ENCODE measurements at regions not wholly inside any gene's neighbourhood (a gene's known extent, or its start where the extent isn't known, plus 50 kb on each side); places are given as distances from the start of the nearest gene placed in this dataset.

- TF ChIP-seq TCFL5 (CRISPR knock-in tag; conservative IDR thresholded peaks at IDR 0.05) (no peak), TBP (optimal IDR thresholded peaks at IDR 0.05; ENCODE audit: low read depth, low read length) (no peak), PRPF4 (IDR thresholded peaks at IDR 0.05; ENCODE audit: insufficient read depth, low read depth, low read length, poor library complexity, severe bottlenecking) (no peak), ZNF174 (CRISPR knock-in tag; IDR thresholded peaks at IDR 0.05) (no peak), PHF20 (IDR thresholded peaks at IDR 0.05; ENCODE audit: partially characterized antibody) (no peak), ATF3 (IDR thresholded peaks at IDR 0.05) (no peak), ATF3 (CRISPR knock-in tag; conservative IDR thresholded peaks at IDR 0.05) (no peak)
These were observed 282.5 kb upstream of the TMPO start (continued) for GRCh38 chr12:98232753-98233390.

- H2AFZ ChIP-seq (ENCODE audit: low read depth, low read length): no peak overlapping the region
- no TSS peak for BruUV-seq (replicated peaks)
- no peak overlapping the region for H3K4me2 ChIP-seq (ENCODE audit: insufficient read depth, low read length)
- no peaks in the 10 kb centered on the region for H3K4me1 ChIP-seq (replicated peaks in 1 of 2; ENCODE audit: control insufficient read depth in 2 of 2, insufficient read depth in 2 of 2, low read length in 2 of 2)
- DNase-seq (ENCODE audit: extremely low read depth in 1 of 4, low spot score in 3 of 4) (no peak), ATAC-seq (no peak), FAIRE-seq (no peak)
- WGBS (ENCODE audit: insufficient coverage, low coverage, missing lambda C conversion rate): 3% methylated on average over 2 of the region's 2 CpGs
- no peaks in the 10 kb centered on the region for H3K36me3 ChIP-seq (ENCODE audit: control insufficient read depth, insufficient read depth, low read length)
- H3K27ac ChIP-seq (ENCODE audit: extremely low read depth, low read depth, low read length): no peak overlapping the region
- no peaks in the 10 kb centered on the region for H4K20me1 ChIP-seq (replicated peaks; ENCODE audit: control insufficient read depth, insufficient read depth, low read length)
- no peak overlapping the region for H3K9ac ChIP-seq (ENCODE audit: insufficient read depth in 1 of 2, low read depth in 2 of 2, low read length in 2 of 2)
- H3K4me3 ChIP-seq: no peak overlapping the region
- in situ Hi-C loops (cut with MboI) (no loop called here), intact Hi-C loops (cut with micrococcal nuclease) (no loop called here)
- ChIA-PET POLR2A (no interaction called here), CTCF (ENCODE audit: low intra/inter-chr PET ratio) (no interaction called here)
- no peaks in the 10 kb centered on the region for H3K9me1 ChIP-seq (ENCODE audit: control insufficient read depth, insufficient read depth, low read length)
- H3K27me3 ChIP-seq (ENCODE audit: control insufficient read depth in 2 of 2, insufficient read depth in 2 of 2, low read length in 2 of 2): no peaks in the 10 kb centered on the region
- no peaks in the 10 kb centered on the region for H3K79me2 ChIP-seq (ENCODE audit: control insufficient read depth, insufficient read depth, low read length)
- no peaks in the 10 kb centered on the region for H3K9me3 ChIP-seq (replicated peaks; ENCODE audit: control insufficient read depth, insufficient read depth, low read depth, low read length)
- TF ChIP-seq NBN (IDR thresholded peaks at IDR 0.05; ENCODE audit: low read depth) (no peak), E2F4 (CRISPR knock-in tag; IDR thresholded peaks at IDR 0.05; ENCODE audit: low read depth) (no peak), NR2C2 (CRISPR knock-in tag; IDR thresholded peaks at IDR 0.05) (no peak), NR2C2 (tag; IDR thresholded peaks at IDR 0.05) (no peak), ZNF408 (CRISPR knock-in tag; IDR thresholded peaks at IDR 0.05; ENCODE audit: low read depth) (no peak), ZNF384 (IDR thresholded peaks at IDR 0.05; ENCODE audit: low read depth, low read length) (no peak), POLR2H (tag; IDR thresholded peaks at IDR 0.05; ENCODE audit: low read depth) (no peak), BDP1 (IDR thresholded peaks at IDR 0.05; ENCODE audit: insufficient read depth, insufficient read length) (no peak), ZNF583 (CRISPR knock-in tag; IDR thresholded peaks at IDR 0.05) (no peak), EHMT2 (IDR thresholded peaks at IDR 0.05) (no peak)
These were observed 280.1 kb upstream of the TMPO start for GRCh38 chr12:98235301-98235700.

All from K562 (cell line).